Lower leg skin (tissue), 3 donors: ENCODE measurements at regions not wholly inside any gene's neighbourhood (a gene's known extent, or its start where the extent isn't known, plus 50 kb on each side); places are given as distances from the start of the nearest gene placed in this dataset.

Experiments used
- POLR2A ChIP-seq, 2 donors: fragments of 450-650 bp; IDR thresholded peaks; one replicate each; pipeline ENCODE4 v1.6.1; 2016 to 2017; ENCODE audit warnings: antibody characterized with exemption in 2 of 2, mild to moderate bottlenecking in 1 of 2, moderate library complexity in 1 of 2
- TF ChIP-seq, protein P1 (sequence below), 3 donors: fragments of 450-650 bp; IDR thresholded peaks; one replicate each; pipeline ENCODE4 v1.5.1; 2016; ENCODE audit warnings: antibody characterized with exemption in 3 of 3, mild to moderate bottlenecking in 3 of 3, moderate library complexity in 2 of 3

DNA sequence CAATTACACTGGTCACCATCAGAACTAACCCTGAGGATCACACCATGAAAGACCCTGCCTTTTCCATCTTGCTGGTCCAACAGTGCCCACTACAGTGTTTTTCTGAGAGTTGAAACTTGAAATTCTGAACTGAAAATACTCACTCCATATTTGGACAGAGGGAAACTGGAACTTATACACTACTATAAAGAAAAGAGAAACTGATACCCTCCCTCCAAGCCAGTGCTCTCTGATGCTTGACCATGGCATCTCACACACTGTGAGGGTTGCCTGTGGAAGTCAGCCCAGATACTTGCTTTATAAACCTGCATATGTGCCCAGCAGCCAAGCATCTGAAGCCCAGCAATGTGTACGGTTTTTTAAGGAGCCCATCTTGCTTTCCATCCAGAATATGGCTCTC, 108.7 kb downstream of the FOXA2 start:
- TF ChIP-seq, protein P1, sequence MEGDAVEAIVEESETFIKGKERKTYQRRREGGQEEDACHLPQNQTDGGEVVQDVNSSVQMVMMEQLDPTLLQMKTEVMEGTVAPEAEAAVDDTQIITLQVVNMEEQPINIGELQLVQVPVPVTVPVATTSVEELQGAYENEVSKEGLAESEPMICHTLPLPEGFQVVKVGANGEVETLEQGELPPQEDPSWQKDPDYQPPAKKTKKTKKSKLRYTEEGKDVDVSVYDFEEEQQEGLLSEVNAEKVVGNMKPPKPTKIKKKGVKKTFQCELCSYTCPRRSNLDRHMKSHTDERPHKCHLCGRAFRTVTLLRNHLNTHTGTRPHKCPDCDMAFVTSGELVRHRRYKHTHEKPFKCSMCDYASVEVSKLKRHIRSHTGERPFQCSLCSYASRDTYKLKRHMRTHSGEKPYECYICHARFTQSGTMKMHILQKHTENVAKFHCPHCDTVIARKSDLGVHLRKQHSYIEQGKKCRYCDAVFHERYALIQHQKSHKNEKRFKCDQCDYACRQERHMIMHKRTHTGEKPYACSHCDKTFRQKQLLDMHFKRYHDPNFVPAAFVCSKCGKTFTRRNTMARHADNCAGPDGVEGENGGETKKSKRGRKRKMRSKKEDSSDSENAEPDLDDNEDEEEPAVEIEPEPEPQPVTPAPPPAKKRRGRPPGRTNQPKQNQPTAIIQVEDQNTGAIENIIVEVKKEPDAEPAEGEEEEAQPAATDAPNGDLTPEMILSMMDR (IDR thresholded peaks at IDR 0.05) = no peak
- TF ChIP-seq POLR2A (IDR thresholded peaks at IDR 0.05) = no peak
